Loucy (cell line): ENCODE measurements at regions not wholly inside any gene's neighbourhood (a gene's known extent, or its start where the extent isn't known, plus 50 kb on each side); places are given as distances from the start of the nearest gene placed in this dataset.

Experiments
- H2AFZ ChIP-seq: fragments of 200-600 bp; sonication (generic); 2 replicates; pipeline ENCODE4 v1.6.0; 2016; ENCODE audit warnings: antibody characterized with exemption, mild to moderate bottlenecking, low read length, moderate library complexity
- H3F3A ChIP-seq: fragments of 200-600 bp; 2 replicates; pipeline ENCODE4 v1.6.0; 2016; ENCODE audit warnings: antibody characterized with exemption, low read depth, mild to moderate bottlenecking
- H3K27me3 ChIP-seq: fragments of 200-600 bp; sonication (generic); 2 replicates; pipeline ENCODE4 v1.6.1; 2014; ENCODE audit warnings: low read length, mild to moderate bottlenecking; ENCODE audit not compliant: insufficient read depth, poor library complexity, severe bottlenecking
- H3K36me3 ChIP-seq: fragments of 200-600 bp; sonication (generic); 2 replicates; pipeline ENCODE4 v1.6.1; 2016; ENCODE audit warnings: low read length; ENCODE audit not compliant: insufficient read depth
- H3K4me1 ChIP-seq: fragments of 200-600 bp; sonication (generic); 2 replicates; pipeline ENCODE4 v1.5.1; 2014; ENCODE audit warnings: low read length, mild to moderate bottlenecking; ENCODE audit not compliant: insufficient read depth, poor library complexity, severe bottlenecking
- H3K4me2 ChIP-seq: fragments of 200-600 bp; sonication (generic); 2 replicates; pipeline ENCODE4 v1.6.0; 2014; ENCODE audit warnings: antibody characterized with exemption, low read length, low read depth, mild to moderate bottlenecking; ENCODE audit not compliant: poor library complexity, severe bottlenecking
- H3K4me3 ChIP-seq: fragments of 200-600 bp; sonication (generic); 2 replicates; pipeline ENCODE4 v1.5.1; 2014; ENCODE audit warnings: low read length, mild to moderate bottlenecking, mixed read lengths; ENCODE audit not compliant: poor library complexity, severe bottlenecking
- H3K79me2 ChIP-seq: fragments of 200-600 bp; sonication (generic); 2 replicates; pipeline ENCODE4 v1.6.1; 2014; ENCODE audit warnings: low read length; ENCODE audit not compliant: insufficient read depth
- H3K9ac ChIP-seq: fragments of 200-600 bp; sonication (generic); 2 replicates; pipeline ENCODE4 v1.6.0; 2014; ENCODE audit warnings: mild to moderate bottlenecking, low read depth, low read length, moderate library complexity; ENCODE audit not compliant: poor library complexity, severe bottlenecking
- H3K9me2 ChIP-seq: fragments of 200-600 bp; sonication (generic); replicated peaks from 2 replicates; pipeline ENCODE4 v1.6.1; 2016; ENCODE audit warnings: low read depth, low read length, mixed read lengths
- H3K9me3 ChIP-seq: fragments of 200-600 bp; sonication (generic); 2 replicates; pipeline ENCODE4 v1.6.1; 2014; ENCODE audit warnings: mild to moderate bottlenecking, antibody characterized with exemption, low read length, low read depth; ENCODE audit not compliant: insufficient read depth
- H4K20me1 ChIP-seq: fragments of 200-600 bp; sonication (generic); 2 replicates; pipeline ENCODE4 v1.6.0; 2014; ENCODE audit warnings: antibody characterized with exemption, low read length, mild to moderate bottlenecking; ENCODE audit not compliant: insufficient read depth, poor library complexity, severe bottlenecking
- EZH2phosphoT487 ChIP-seq: fragments of 200-600 bp; IDR thresholded peaks from 2 replicates; pipeline ENCODE4 v1.6.1; 2018; ENCODE audit warnings: antibody characterized with exemption, mild to moderate bottlenecking, moderate library complexity, borderline replicate concordance
- TF ChIP-seq, protein P1 (sequence below): fragments of 200-600 bp; sonication (generic); conservative IDR thresholded peaks from 2 replicates; pipeline ENCODE4 v1.5.1; 2014; ENCODE audit warnings: mild to moderate bottlenecking, antibody characterized with exemption, low read length

DNA sequence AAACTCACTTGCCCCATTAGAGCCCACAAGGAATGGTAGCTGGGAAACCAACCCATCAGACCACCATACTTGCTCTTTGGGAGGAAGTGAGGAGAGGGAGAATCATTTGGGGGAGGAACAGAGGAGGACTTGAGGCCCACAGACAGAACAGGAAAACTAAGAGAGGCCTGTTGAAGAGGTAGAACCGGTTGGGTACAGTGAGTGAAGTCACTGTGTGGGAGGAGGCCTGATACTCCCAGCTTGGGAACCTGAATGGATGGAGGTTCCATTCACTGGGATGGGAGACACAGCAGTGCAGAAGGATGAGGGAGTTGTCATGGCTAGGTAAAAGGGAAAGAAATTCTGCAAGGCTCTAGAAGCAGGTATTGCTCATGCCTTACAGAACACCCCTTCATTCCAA is 63.4 kb upstream of the PSEN2 start:
- H2AFZ ChIP-seq = peak overlapping the region; percentile 63; the same call in 1 of the 2 replicates
- no peaks in the 10 kb centered on the region for H3K9me3 ChIP-seq
- H3K4me1 ChIP-seq = peaks cover 11% of the 10 kb centered on the region
- no peaks in the 10 kb centered on the region for H3K9me2 ChIP-seq
- no peak for TF ChIP-seq EZH2phosphoT487
- TF ChIP-seq, protein P1, sequence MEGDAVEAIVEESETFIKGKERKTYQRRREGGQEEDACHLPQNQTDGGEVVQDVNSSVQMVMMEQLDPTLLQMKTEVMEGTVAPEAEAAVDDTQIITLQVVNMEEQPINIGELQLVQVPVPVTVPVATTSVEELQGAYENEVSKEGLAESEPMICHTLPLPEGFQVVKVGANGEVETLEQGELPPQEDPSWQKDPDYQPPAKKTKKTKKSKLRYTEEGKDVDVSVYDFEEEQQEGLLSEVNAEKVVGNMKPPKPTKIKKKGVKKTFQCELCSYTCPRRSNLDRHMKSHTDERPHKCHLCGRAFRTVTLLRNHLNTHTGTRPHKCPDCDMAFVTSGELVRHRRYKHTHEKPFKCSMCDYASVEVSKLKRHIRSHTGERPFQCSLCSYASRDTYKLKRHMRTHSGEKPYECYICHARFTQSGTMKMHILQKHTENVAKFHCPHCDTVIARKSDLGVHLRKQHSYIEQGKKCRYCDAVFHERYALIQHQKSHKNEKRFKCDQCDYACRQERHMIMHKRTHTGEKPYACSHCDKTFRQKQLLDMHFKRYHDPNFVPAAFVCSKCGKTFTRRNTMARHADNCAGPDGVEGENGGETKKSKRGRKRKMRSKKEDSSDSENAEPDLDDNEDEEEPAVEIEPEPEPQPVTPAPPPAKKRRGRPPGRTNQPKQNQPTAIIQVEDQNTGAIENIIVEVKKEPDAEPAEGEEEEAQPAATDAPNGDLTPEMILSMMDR = no peak
- no peaks in the 10 kb centered on the region for H3K36me3 ChIP-seq
- no peak overlapping the region for H3K4me2 ChIP-seq
- no peaks in the 10 kb centered on the region for H3K27me3 ChIP-seq
- H3K9ac ChIP-seq = no peak overlapping the region
- no peaks in the 10 kb centered on the region for H3K79me2 ChIP-seq
- H3F3A ChIP-seq = no peaks in the 10 kb centered on the region
- H4K20me1 ChIP-seq = no peaks in the 10 kb centered on the region
- no peak overlapping the region for H3K4me3 ChIP-seq

DNA sequence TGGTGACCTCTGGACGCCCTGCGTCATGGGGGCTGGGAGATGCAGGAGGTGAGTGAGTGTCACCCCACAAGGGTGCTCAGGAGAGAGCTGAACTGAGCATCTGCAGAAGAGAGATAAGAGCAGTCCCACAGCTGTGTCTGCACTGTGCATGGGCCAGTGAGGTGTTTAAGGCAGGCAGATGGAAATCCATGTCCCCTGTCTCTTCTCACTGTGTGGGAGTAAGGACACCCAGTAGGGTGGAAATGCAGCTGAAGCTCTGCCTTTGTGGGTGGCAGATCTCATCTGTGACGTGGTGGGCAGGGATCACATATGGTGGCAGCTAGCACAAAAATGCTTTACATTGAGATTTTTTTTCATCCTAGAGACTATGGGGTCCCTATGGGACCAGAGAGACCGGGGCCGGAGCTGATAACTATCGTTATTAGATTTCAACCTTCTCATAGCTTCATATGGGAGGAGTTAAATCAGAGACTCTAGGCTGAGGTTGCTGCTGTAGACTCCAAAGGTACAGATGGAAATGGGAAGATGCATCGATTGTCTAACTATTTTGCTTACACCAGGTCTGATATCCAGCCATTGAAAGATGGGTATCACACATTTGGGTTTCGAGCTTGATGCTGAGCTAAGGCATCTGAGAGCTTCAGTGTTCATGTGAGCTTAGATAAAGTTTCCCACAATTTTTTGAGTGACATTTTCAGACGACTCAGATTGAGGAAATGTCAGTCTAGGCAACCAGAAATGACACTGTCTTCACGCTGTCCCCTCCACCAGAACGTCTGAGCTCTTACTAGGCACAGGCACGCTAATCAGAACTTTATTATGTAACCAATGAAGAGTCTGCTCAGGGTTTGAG is 65.3 kb upstream of the PSEN2 start:
- Histone ChIP-seq H3K9me3 (no peaks in the 10 kb centered on the region), H3K9ac (no peak overlapping the region), H3F3A (no peaks in the 10 kb centered on the region), H2AFZ (no peak overlapping the region), H3K79me2 (no peaks in the 10 kb centered on the region), H3K36me3 (no peaks in the 10 kb centered on the region), H3K9me2 (no peaks in the 10 kb centered on the region), H3K4me2 (no peak overlapping the region), H4K20me1 (no peaks in the 10 kb centered on the region), H3K27me3 (no peaks in the 10 kb centered on the region), H3K4me1 (peaks cover 17% of the 10 kb centered on the region), H3K4me3 (no peak overlapping the region)
- TF ChIP-seq EZH2phosphoT487 = no peak
- TF ChIP-seq, protein P1 = no peak

DNA sequence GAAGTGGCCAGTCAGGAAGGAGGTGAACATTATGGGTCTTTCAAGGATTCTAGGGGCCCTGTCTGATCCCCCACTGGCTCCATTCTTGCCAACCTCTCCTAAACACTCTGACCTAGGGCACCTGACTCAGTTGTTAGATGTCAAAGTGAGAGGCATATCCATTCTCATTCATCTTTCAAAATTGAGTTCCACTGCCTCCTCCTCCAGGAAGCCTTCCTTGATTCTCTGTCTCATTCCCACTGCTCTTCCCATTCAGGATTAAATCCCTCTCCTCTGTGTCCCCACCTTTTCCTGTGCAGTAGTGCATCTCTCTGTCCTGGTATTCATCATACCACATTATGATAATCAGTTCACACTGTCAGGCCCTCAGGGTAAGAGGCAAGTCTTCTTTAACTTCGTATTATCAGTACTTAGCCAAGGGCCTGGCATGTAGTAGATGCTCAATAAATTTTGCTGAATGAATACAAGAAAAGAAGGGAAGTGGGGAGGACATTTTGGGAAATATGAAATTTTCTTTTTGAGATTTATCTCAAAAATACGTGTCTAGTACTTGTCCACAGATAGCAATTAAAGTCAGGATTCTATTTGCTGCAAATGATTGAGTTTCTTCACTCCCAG is 61.8 kb upstream of the ITPKB start:
- no peak for TF ChIP-seq EZH2phosphoT487
- TF ChIP-seq, protein P1 = no peak
- H4K20me1 ChIP-seq = no peaks in the 10 kb centered on the region
- H3K27me3 ChIP-seq = no peaks in the 10 kb centered on the region
- no peaks in the 10 kb centered on the region for H3K9me2 ChIP-seq
- H3F3A ChIP-seq = no peaks in the 10 kb centered on the region
- H3K36me3 ChIP-seq = no peaks in the 10 kb centered on the region
- no peak overlapping the region for H3K4me2 ChIP-seq
- no peak overlapping the region for H2AFZ ChIP-seq
- no peaks in the 10 kb centered on the region for H3K9me3 ChIP-seq
- H3K4me3 ChIP-seq = no peak overlapping the region
- peaks cover 31% of the 10 kb centered on the region for H3K4me1 ChIP-seq
- H3K9ac ChIP-seq = no peak overlapping the region
- H3K79me2 ChIP-seq = no peaks in the 10 kb centered on the region
